Body of pancreas (tissue), 4 donors: ENCODE measurements at regions not wholly inside any gene's neighbourhood (a gene's known extent, or its start where the extent isn't known, plus 50 kb on each side); places are given as distances from the start of the nearest gene placed in this dataset.

ENCODE experiments used
- ATAC-seq: fragments of 150-250 bp; one replicate; pipeline ENCODE4 v1.9.1; 2016
- DNase-seq, 4 donors: peaks; one replicate each; pipeline ENCODE4 v3.0.0-alpha.2; 2019
- H3K27ac ChIP-seq, 4 donors: fragments of 200-600 bp; sonication (generic); 1 replicate in 3 of 4; 2 replicates in 1 of 4; pipeline versions ENCODE4 v1.5.1 to v1.6.1; 2016 to 2019; ENCODE audit warnings: mild to moderate bottlenecking in 1 of 4, mixed read lengths in 1 of 4, moderate library complexity in 1 of 4
- H3K27me3 ChIP-seq, 2 donors: fragments of 200-600 bp; sonication (generic); one replicate each; pipeline ENCODE4 v1.6.0; 2016; ENCODE audit warnings: mild to moderate bottlenecking in 1 of 2
- H3K36me3 ChIP-seq, 2 donors: fragments of 200-600 bp; sonication (generic); replicated peaks in 1 of 2; 2 replicates each; pipeline ENCODE4 v1.5.1; 2016; ENCODE audit warnings: low read depth in 2 of 2; ENCODE audit not compliant: insufficient read depth in 1 of 2
- H3K4me1 ChIP-seq: fragments of 200-600 bp; sonication (generic); one replicate; pipeline ENCODE4 v1.6.0; 2016
- H3K4me3 ChIP-seq, 2 donors: fragments of 200-600 bp; sonication (generic); 1 replicate in 1 of 2; 2 replicates in 1 of 2; pipeline ENCODE4 v1.5.1; 2016 to 2019
- H3K9me3 ChIP-seq, 3 donors: fragments of 200-600 bp; sonication (generic); 1 replicate in 2 of 3; 2 replicates in 1 of 3; pipeline ENCODE4 v1.5.1; 2016
- POLR2A ChIP-seq, 3 donors: fragments of 450-650 bp; IDR thresholded peaks; one replicate each; pipeline ENCODE4 v1.6.1; 2016; ENCODE audit warnings: antibody characterized with exemption in 3 of 3, mild to moderate bottlenecking in 2 of 3
- WGBS, 2 donors: methylation state at CpG; one replicate each; pipeline ENCODE4 v1.1.5; 2017; 5-methylcytosine and 5-hydroxymethylcytosine counted together
- intact Hi-C: fragments of 100-400 bp; cut with DNase I; formaldehyde crosslinking; loops from one replicate; pipeline ENCODE4 v1.15.1; 2023
- TF ChIP-seq, protein P1 (sequence below), 7 experiments: fragments of 450-650 bp in 4 of 7; fragments of 200-600 bp in 3 of 7; sonication (generic) in 3 of 7; IDR thresholded peaks; one replicate each; pipeline ENCODE4 v1.5.1; 2016 to 2019; ENCODE audit warnings: antibody characterized with exemption in 7 of 7

DNA sequence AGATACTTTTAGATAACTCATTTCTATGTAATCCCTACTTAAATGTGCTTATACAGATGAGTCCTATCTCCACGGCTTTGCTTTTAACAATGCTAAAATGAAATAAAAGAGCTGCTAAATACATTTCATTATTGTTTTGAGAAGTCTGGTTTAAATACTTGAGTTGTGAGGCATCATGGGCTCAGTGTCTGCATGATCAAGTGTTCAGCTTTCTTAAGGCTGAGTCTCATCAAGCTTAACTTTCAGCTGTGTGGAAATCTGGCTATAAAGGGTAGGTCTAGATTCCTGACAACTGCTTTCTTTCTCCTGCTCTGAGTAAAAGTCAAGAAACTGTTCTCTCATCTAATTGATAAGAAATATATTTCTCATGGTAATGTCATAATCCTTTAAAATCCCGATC, 235.4 kb downstream of the FSCB start:
- H3K36me3 ChIP-seq: no peaks in the 10 kb centered on the region
- no peak overlapping the region for H3K27ac ChIP-seq
- DNase-seq (no peak), ATAC-seq (no peak)
- intact Hi-C loops: no loop called here
- H3K4me3 ChIP-seq: no peak overlapping the region
- H3K4me1 ChIP-seq: no peaks in the 10 kb centered on the region
- 76 to 82% methylated on average over 2 of the region's 2 CpGs for WGBS, 2 donors
- no peaks in the 10 kb centered on the region for H3K27me3 ChIP-seq
- H3K9me3 ChIP-seq: no peaks in the 10 kb centered on the region
- TF ChIP-seq, protein P1, sequence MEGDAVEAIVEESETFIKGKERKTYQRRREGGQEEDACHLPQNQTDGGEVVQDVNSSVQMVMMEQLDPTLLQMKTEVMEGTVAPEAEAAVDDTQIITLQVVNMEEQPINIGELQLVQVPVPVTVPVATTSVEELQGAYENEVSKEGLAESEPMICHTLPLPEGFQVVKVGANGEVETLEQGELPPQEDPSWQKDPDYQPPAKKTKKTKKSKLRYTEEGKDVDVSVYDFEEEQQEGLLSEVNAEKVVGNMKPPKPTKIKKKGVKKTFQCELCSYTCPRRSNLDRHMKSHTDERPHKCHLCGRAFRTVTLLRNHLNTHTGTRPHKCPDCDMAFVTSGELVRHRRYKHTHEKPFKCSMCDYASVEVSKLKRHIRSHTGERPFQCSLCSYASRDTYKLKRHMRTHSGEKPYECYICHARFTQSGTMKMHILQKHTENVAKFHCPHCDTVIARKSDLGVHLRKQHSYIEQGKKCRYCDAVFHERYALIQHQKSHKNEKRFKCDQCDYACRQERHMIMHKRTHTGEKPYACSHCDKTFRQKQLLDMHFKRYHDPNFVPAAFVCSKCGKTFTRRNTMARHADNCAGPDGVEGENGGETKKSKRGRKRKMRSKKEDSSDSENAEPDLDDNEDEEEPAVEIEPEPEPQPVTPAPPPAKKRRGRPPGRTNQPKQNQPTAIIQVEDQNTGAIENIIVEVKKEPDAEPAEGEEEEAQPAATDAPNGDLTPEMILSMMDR (IDR thresholded peaks at IDR 0.05): no peak
- no peak for TF ChIP-seq POLR2A (IDR thresholded peaks at IDR 0.05)

DNA sequence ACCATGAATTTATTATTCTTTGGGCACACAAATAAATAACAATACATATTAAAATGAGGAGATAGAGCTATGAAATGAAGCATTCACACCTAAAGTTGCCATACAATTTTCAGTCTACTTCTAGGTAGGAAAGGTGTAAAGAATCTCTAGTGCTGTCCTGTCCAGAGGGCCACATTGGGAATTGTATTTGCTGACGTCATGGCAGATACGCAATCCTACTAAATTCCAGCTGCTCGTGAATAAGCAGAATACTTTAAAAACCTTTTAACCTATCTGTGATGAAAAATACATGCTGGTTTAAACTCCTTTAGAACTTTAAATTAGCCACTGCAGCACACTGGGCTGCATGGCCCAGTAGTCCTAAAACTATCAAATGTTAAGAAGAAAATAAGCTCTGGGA, 236.1 kb downstream of the FSCB start:
- ATAC-seq (no peak), DNase-seq (no peak)
- intact Hi-C loops: no loop called here
- Histone ChIP-seq H3K9me3 (no peaks in the 10 kb centered on the region), H3K4me1 (no peaks in the 10 kb centered on the region), H3K27me3 (no peaks in the 10 kb centered on the region), H3K27ac (no peak overlapping the region), H3K4me3 (no peak overlapping the region), H3K36me3 (no peaks in the 10 kb centered on the region)
- no peak for TF ChIP-seq POLR2A (IDR thresholded peaks at IDR 0.05)
- TF ChIP-seq, protein P1 (IDR thresholded peaks at IDR 0.05): no peak
- WGBS, 2 donors: 86 to 88% methylated on average over 3 of the region's 3 CpGs

GRCh38 chr14:44265246-44265645, 241.8 kb downstream of the FSCB start:
- Histone ChIP-seq H3K9me3 (no peaks in the 10 kb centered on the region), H3K27ac (no peak overlapping the region), H3K4me1 (no peaks in the 10 kb centered on the region), H3K36me3 (no peaks in the 10 kb centered on the region), H3K27me3 (no peaks in the 10 kb centered on the region), H3K4me3 (no peak overlapping the region)
- DNase-seq (no peak), ATAC-seq (no peak)
- intact Hi-C loops: no loop called here
- 14 to 16% methylated on average over 2 of the region's 2 CpGs for WGBS, 2 donors
- TF ChIP-seq POLR2A (IDR thresholded peaks at IDR 0.05): no peak
- TF ChIP-seq, protein P1 (IDR thresholded peaks at IDR 0.05): no peak

DNA sequence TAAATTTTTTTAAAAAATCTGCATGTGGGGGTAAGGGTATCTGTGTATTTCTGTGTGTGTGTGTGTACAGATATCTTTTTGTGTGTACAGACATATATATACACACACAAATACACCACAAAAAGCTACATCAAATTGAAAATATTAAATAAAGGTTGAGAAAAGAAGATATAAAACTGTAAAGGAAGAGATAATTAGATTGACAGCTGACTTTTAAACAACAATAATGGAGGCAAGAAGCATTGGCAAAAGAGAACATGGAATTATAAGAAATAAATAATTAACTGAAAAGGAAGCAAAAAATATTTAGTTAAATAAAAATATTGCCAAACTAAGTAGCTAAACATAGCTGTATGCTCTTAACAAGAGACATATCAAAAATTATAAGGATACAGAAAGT, 291.4 kb downstream of the FSCB start:
- Histone ChIP-seq H3K4me1 (no peaks in the 10 kb centered on the region), H3K9me3 (no peaks in the 10 kb centered on the region), H3K36me3 (no peaks in the 10 kb centered on the region), H3K4me3 (no peak overlapping the region), H3K27me3 (no peaks in the 10 kb centered on the region), H3K27ac (no peak overlapping the region)
- intact Hi-C loops: no loop called here
- TF ChIP-seq, protein P1 (IDR thresholded peaks at IDR 0.05): no peak
- TF ChIP-seq POLR2A (IDR thresholded peaks at IDR 0.05): no peak
- no peak for DNase-seq
- ATAC-seq: no peak

DNA sequence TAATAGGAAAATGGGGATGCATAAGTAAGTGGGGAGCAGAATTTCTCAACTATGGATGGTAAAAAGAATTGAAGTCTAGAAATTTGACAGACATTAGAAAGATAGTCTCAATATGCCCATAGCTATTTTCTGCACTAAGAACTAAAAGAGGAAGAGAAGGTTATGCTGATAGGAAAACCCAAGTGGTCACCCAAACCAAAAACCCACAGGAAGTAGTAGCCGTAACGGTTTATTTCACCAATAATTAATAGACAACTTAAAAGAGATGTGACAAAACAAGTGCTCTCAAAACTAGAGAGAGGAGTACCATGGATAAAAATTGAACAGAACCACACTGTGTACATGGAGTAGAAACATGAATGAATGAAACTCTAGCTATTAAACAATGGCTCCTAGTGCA, 295.4 kb downstream of the FSCB start:
- DNase-seq (no peak), ATAC-seq (no peak)

More for the DNA sequence above, 295.4 kb downstream of the FSCB start:
- Histone ChIP-seq H3K36me3 (no peaks in the 10 kb centered on the region), H3K4me1 (no peaks in the 10 kb centered on the region), H3K4me3 (no peak overlapping the region), H3K27me3 (no peaks in the 10 kb centered on the region), H3K27ac (no peak overlapping the region), H3K9me3 (no peaks in the 10 kb centered on the region)
- TF ChIP-seq POLR2A (IDR thresholded peaks at IDR 0.05): no peak
- intact Hi-C loops: no loop called here
- 44 to 78% methylated on average over 2 of the region's 2 CpGs for WGBS, 2 donors
